SK-N-SH treated with all-trans-retinoic acid at 6 μM for 48 hours (cell line): ENCODE measurements at regions not wholly inside any gene's neighbourhood (a gene's known extent, or its start where the extent isn't known, plus 50 kb on each side); places are given as distances from the start of the nearest gene placed in this dataset.

Experiments
- ATAC-seq: fragments of 200-7000 bp; cut with Tn5 transposase; 3 replicates; pipeline ENCODE4 v1.9.1; 2020; ENCODE audit warnings: mild to moderate bottlenecking, moderate library complexity
- BACH2 ChIP-seq: fragments of 250-450 bp; sonication (Bioruptor Pico); IDR thresholded peaks from 2 replicates; pipeline ENCODE4 v1.9.0; 2021; ENCODE audit warnings: mild to moderate bottlenecking, borderline replicate concordance
- CREB5 ChIP-seq: fragments of 250-450 bp; sonication (Bioruptor Pico); IDR thresholded peaks from 2 replicates; pipeline ENCODE4 v1.5.1; 2020; ENCODE audit warnings: low read depth, mild to moderate bottlenecking, moderate library complexity
- CSDC2 ChIP-seq: fragments of 250-450 bp; sonication (Bioruptor Pico); IDR thresholded peaks from 2 replicates; pipeline ENCODE4 v1.5.0; 2020; ENCODE audit warnings: mild to moderate bottlenecking, moderate library complexity
- ESRRG ChIP-seq: fragments of 250-450 bp; sonication (Bioruptor Pico); IDR thresholded peaks from 2 replicates; pipeline ENCODE4 v1.6.1; 2021; ENCODE audit warnings: mild to moderate bottlenecking
- GLIS3 ChIP-seq: fragments of 250-450 bp; sonication (Bioruptor Pico); IDR thresholded peaks from 2 replicates; pipeline ENCODE4 v1.5.0; 2020; ENCODE audit warnings: mild to moderate bottlenecking, moderate library complexity
- POU6F1 ChIP-seq: fragments of 250-450 bp; sonication (Bioruptor Pico); IDR thresholded peaks from 2 replicates; pipeline ENCODE4 v1.8.0; 2021; ENCODE audit warnings: low read depth, mild to moderate bottlenecking, moderate library complexity, borderline replicate concordance
- PPARA ChIP-seq: fragments of 250-450 bp; sonication (Bioruptor Pico); IDR thresholded peaks from 2 replicates; pipeline ENCODE4 v1.5.0; 2020; ENCODE audit warnings: mild to moderate bottlenecking, borderline replicate concordance
- RARB ChIP-seq: fragments of 250-450 bp; sonication (Bioruptor Pico); IDR thresholded peaks from 2 replicates; pipeline ENCODE4 v1.8.0; 2021; ENCODE audit warnings: mild to moderate bottlenecking, moderate library complexity
- SNAI2 ChIP-seq: fragments of 250-450 bp; sonication (Bioruptor Pico); IDR thresholded peaks from 2 replicates; pipeline ENCODE4 v1.5.0; 2020; ENCODE audit warnings: mild to moderate bottlenecking, moderate library complexity
- TOX ChIP-seq: fragments of 250-450 bp; sonication (Bioruptor Pico); IDR thresholded peaks from 2 replicates; pipeline ENCODE4 v1.8.0; 2021; ENCODE audit warnings: mild to moderate bottlenecking, moderate library complexity, borderline replicate concordance
- TSHZ2 ChIP-seq: fragments of 250-450 bp; sonication (Bioruptor Pico); IDR thresholded peaks from 2 replicates; pipeline ENCODE4 v1.5.0; 2020; ENCODE audit warnings: mild to moderate bottlenecking, moderate library complexity
- ZC3H10 ChIP-seq: fragments of 250-450 bp; sonication (Bioruptor Pico); IDR thresholded peaks from 2 replicates; pipeline ENCODE4 v1.5.1; 2021; ENCODE audit warnings: mild to moderate bottlenecking, moderate library complexity
- ZFP3 ChIP-seq: fragments of 250-450 bp; sonication (Bioruptor Pico); IDR thresholded peaks from 2 replicates; pipeline ENCODE4 v1.5.0; 2020; ENCODE audit warnings: mild to moderate bottlenecking, moderate library complexity
- ZFP30 ChIP-seq: fragments of 450-650 bp; formaldehyde crosslinking; IDR thresholded peaks from 2 replicates; pipeline ENCODE4 v1.5.0; 2022; ENCODE audit warnings: mild to moderate bottlenecking, moderate library complexity
- ZNF565 ChIP-seq: fragments of 450-650 bp; formaldehyde crosslinking; conservative IDR thresholded peaks from 2 replicates; pipeline ENCODE4 v1.5.0; 2020; ENCODE audit warnings: low read depth, mild to moderate bottlenecking, moderate library complexity
- ZNF8 ChIP-seq: fragments of 450-650 bp; formaldehyde crosslinking; IDR thresholded peaks from 2 replicates; pipeline ENCODE4 v1.5.0; 2020; ENCODE audit warnings: mild to moderate bottlenecking, moderate library complexity
- TF ChIP-seq, protein P1 (sequence below): fragments of 250-450 bp; sonication (Bioruptor Pico); IDR thresholded peaks from 2 replicates; pipeline ENCODE4 v1.8.0; 2020; ENCODE audit warnings: mild to moderate bottlenecking, moderate library complexity, borderline replicate concordance
- TF ChIP-seq, protein P2 (sequence below): fragments of 250-450 bp; sonication (Bioruptor Pico); IDR thresholded peaks from 2 replicates; pipeline ENCODE4 v1.5.1; 2021; ENCODE audit warnings: mild to moderate bottlenecking, moderate library complexity

DNA sequence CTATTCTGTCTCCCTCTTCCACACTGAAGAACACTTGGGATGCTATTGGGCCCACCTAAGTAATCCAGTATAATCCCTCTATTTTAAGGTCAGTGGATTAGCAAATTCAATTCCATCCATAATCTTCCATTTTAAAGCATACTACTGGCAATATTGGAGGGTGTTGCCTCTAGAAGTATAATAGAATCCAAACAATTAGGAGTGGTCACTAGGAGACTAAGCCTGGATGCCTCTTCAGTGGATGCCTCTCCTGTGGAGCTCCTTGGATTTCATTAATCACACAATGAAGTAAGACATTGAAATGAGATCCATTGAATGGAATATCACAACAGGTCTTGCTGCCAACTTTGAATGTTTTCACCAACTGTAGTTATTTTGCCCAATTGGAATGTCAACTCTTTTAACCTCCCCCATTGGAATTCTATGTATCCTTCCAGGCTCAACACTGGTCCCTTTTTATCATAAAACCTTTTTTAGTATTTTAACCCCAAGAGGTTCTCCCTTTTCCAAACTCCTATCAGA lies 311.6 kb downstream of the PLK2 start:
- TF ChIP-seq SNAI2 (CRISPR knock-in tag): no peak
- TF ChIP-seq, protein P1, sequence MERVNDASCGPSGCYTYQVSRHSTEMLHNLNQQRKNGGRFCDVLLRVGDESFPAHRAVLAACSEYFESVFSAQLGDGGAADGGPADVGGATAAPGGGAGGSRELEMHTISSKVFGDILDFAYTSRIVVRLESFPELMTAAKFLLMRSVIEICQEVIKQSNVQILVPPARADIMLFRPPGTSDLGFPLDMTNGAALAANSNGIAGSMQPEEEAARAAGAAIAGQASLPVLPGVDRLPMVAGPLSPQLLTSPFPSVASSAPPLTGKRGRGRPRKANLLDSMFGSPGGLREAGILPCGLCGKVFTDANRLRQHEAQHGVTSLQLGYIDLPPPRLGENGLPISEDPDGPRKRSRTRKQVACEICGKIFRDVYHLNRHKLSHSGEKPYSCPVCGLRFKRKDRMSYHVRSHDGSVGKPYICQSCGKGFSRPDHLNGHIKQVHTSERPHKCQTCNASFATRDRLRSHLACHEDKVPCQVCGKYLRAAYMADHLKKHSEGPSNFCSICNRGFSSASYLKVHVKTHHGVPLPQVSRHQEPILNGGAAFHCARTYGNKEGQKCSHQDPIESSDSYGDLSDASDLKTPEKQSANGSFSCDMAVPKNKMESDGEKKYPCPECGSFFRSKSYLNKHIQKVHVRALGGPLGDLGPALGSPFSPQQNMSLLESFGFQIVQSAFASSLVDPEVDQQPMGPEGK (CRISPR knock-in tag): no peak
- TF ChIP-seq BACH2 (CRISPR knock-in tag): no peak
- ATAC-seq: no peak

GRCh38 chr5:58145397-58145934 lies 314.4 kb downstream of the PLK2 start:
- TF ChIP-seq CSDC2 (CRISPR knock-in tag) (no peak), ZNF8 (CRISPR knock-in tag) (no peak), ZFP30 (CRISPR knock-in tag) (no peak), RARB (CRISPR knock-in tag) (no peak), ZNF565 (CRISPR knock-in tag) (no peak), TOX (CRISPR knock-in tag) (no peak), GLIS3 (CRISPR knock-in tag) (no peak), POU6F1 (CRISPR knock-in tag) (no peak), CREB5 (CRISPR knock-in tag) (no peak), SNAI2 (CRISPR knock-in tag) (no peak), PPARA (CRISPR knock-in tag) (no peak), ZFP3 (CRISPR knock-in tag) (no peak), ZC3H10 (CRISPR knock-in tag) (no peak), TSHZ2 (CRISPR knock-in tag) (no peak), ESRRG (CRISPR knock-in tag) (no peak)
- TF ChIP-seq, protein P1 (CRISPR knock-in tag): no peak
- TF ChIP-seq, protein P2, sequence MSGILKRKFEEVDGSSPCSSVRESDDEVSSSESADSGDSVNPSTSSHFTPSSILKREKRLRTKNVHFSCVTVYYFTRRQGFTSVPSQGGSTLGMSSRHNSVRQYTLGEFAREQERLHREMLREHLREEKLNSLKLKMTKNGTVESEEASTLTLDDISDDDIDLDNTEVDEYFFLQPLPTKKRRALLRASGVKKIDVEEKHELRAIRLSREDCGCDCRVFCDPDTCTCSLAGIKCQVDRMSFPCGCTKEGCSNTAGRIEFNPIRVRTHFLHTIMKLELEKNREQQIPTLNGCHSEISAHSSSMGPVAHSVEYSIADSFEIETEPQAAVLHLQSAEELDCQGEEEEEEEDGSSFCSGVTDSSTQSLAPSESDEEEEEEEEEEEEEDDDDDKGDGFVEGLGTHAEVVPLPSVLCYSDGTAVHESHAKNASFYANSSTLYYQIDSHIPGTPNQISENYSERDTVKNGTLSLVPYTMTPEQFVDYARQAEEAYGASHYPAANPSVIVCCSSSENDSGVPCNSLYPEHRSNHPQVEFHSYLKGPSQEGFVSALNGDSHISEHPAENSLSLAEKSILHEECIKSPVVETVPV: no peak

GRCh38 chr5:58143727-58144126 lies 316.2 kb downstream of the PLK2 start:
- no peak for ATAC-seq
- TF ChIP-seq ZFP3 (CRISPR knock-in tag) (no peak), ZNF8 (CRISPR knock-in tag) (no peak), GLIS3 (CRISPR knock-in tag) (no peak), ESRRG (CRISPR knock-in tag) (no peak), PPARA (CRISPR knock-in tag) (no peak), ZFP30 (CRISPR knock-in tag) (no peak), BACH2 (CRISPR knock-in tag) (no peak), ZNF565 (CRISPR knock-in tag) (no peak), POU6F1 (CRISPR knock-in tag) (no peak), RARB (CRISPR knock-in tag) (no peak), TOX (CRISPR knock-in tag) (no peak)
- TF ChIP-seq, protein P2: no peak
- TF ChIP-seq, protein P1 (CRISPR knock-in tag): no peak

More at GRCh38 chr5:58145397-58145934, 314.4 kb downstream of the PLK2 start:
- ATAC-seq: no peak
